SU-DHL-6 (cell line): ENCODE measurements at regions not wholly inside any gene's neighbourhood (a gene's known extent, or its start where the extent isn't known, plus 50 kb on each side); places are given as distances from the start of the nearest gene placed in this dataset.

Experiments used
- EZH2phosphoT487 ChIP-seq: fragments of 200-600 bp; sonication (generic), shearing (Covaris generic); conservative IDR thresholded peaks from 2 replicates; pipeline ENCODE4 v1.6.1; 2018; ENCODE audit warnings: mild to moderate bottlenecking, antibody characterized with exemption, low read length, moderate library complexity, mixed read lengths
- TF ChIP-seq, protein P1 (sequence below): fragments of 200-600 bp; sonication (generic); IDR thresholded peaks from one replicate; pipeline ENCODE4 v1.5.1; 2017; ENCODE audit warnings: antibody characterized with exemption, mild to moderate bottlenecking, low read length, moderate library complexity; ENCODE audit not compliant: insufficient read depth, poor library complexity, severe bottlenecking

DNA sequence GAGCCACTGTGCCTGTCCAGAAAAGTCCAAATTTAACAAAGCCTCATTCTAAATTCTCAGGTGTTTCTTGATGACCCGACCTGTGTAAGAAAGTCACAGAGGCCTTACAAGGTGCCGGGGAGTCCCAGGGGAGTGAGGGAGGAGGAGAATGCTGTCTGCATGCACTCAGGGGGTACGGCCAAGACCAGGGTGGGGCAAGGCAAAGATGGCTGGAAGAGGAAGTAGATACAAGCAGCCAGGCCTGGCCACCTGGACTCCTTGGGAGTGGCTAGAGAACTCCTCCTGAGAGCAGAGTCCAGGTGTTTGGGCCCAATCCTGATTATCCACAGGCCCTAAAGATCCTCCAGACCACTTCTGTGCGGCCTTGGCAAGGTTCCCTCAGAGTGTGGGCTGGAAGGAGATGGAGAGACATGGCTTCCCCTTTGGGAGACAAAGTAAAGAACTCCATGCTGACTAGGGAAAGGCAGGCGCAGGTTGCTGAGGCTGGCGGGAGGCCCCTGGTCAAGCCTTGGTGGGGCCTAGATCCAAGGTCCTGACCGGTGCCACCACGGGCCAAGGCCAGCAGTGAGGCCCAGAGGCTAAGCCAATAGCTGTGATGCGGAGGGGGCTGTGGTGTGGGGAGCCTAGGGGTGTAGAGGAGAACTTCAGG is 74.7 kb downstream of the COPS8 start:
- no peak for TF ChIP-seq EZH2phosphoT487
- TF ChIP-seq, protein P1, sequence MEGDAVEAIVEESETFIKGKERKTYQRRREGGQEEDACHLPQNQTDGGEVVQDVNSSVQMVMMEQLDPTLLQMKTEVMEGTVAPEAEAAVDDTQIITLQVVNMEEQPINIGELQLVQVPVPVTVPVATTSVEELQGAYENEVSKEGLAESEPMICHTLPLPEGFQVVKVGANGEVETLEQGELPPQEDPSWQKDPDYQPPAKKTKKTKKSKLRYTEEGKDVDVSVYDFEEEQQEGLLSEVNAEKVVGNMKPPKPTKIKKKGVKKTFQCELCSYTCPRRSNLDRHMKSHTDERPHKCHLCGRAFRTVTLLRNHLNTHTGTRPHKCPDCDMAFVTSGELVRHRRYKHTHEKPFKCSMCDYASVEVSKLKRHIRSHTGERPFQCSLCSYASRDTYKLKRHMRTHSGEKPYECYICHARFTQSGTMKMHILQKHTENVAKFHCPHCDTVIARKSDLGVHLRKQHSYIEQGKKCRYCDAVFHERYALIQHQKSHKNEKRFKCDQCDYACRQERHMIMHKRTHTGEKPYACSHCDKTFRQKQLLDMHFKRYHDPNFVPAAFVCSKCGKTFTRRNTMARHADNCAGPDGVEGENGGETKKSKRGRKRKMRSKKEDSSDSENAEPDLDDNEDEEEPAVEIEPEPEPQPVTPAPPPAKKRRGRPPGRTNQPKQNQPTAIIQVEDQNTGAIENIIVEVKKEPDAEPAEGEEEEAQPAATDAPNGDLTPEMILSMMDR = no peak
